ENCODE measurements at regions not wholly inside any gene's neighbourhood (a gene's known extent, or its start where the extent isn't known, plus 50 kb on each side); places are given as distances from the start of the nearest gene placed in this dataset.

DNA sequence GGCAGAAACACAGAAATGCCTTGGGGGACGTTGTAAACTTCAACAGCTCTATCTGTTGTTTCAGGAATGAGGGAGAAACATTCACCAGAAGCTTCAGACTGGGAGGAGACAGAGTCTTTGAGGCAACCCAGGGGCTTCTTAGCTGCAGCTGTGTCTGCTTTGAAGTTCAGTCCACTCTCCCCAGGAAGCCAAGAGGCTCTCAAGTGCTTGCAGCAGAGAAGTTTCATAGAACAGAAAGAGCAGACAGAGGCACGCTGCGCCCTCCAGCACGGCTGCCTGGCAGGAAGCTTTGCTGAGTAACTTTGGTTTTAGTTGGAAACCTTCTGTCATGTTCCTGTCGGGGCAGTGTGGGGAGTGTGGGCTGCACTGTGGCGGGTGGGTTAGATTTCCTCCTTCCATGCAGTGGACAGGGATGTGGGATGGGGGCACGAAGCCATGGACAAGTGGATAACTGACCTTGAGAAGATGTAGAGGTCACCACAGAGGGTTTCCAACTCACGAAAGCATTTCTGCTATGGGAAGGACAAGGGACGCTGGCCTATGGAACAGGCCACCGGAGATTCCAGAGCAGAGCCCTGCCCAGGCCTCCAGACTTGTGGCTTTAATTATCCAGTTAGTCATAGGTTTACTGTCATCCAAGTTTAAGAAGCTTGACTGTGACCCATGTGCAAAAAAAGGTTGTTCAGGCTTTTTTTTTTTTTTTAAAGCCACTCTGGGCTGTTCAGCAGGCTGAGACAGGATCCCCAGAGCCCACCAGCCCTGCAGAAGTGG is 107.7 kb downstream of the ARF6 start:
- TF ChIP-seq REST (IDR thresholded peaks at IDR 0.05; ENCODE audit: insufficient read depth in 1 of 2, low read depth in 2 of 2, low read length in 2 of 2) (no peak), POLR2AphosphoS5 (IDR thresholded peaks at IDR 0.05; ENCODE audit: low read depth, low read length) (no peak), FOXP2 (optimal IDR thresholded peaks at IDR 0.05; ENCODE audit: borderline replicate concordance, extremely low read depth, extremely low read length, insufficient read depth) (no peak), SIN3A (IDR thresholded peaks at IDR 0.05; ENCODE audit: borderline replicate concordance, insufficient read depth, low read length) (no peak), TAF1 (IDR thresholded peaks at IDR 0.05; ENCODE audit: borderline replicate concordance, insufficient read depth, low read length) (no peak; the same call in 1 of the 2 replicates)

GRCh38 chr14:50001151-50001998 is 108.5 kb downstream of the ARF6 start:
- TF ChIP-seq FOXP2 (optimal IDR thresholded peaks at IDR 0.05; ENCODE audit: borderline replicate concordance, extremely low read depth, extremely low read length, insufficient read depth): no peak
- TF ChIP-seq POLR2AphosphoS5 (IDR thresholded peaks at IDR 0.05; ENCODE audit: low read depth, low read length): no peak
- TF ChIP-seq REST (IDR thresholded peaks at IDR 0.05; ENCODE audit: insufficient read depth in 1 of 2, low read depth in 2 of 2, low read length in 2 of 2): no peak
- no peak for TF ChIP-seq SIN3A (IDR thresholded peaks at IDR 0.05; ENCODE audit: borderline replicate concordance, insufficient read depth, low read length)
- no peak for TF ChIP-seq TAF1 (IDR thresholded peaks at IDR 0.05; ENCODE audit: borderline replicate concordance, insufficient read depth, low read length)

DNA sequence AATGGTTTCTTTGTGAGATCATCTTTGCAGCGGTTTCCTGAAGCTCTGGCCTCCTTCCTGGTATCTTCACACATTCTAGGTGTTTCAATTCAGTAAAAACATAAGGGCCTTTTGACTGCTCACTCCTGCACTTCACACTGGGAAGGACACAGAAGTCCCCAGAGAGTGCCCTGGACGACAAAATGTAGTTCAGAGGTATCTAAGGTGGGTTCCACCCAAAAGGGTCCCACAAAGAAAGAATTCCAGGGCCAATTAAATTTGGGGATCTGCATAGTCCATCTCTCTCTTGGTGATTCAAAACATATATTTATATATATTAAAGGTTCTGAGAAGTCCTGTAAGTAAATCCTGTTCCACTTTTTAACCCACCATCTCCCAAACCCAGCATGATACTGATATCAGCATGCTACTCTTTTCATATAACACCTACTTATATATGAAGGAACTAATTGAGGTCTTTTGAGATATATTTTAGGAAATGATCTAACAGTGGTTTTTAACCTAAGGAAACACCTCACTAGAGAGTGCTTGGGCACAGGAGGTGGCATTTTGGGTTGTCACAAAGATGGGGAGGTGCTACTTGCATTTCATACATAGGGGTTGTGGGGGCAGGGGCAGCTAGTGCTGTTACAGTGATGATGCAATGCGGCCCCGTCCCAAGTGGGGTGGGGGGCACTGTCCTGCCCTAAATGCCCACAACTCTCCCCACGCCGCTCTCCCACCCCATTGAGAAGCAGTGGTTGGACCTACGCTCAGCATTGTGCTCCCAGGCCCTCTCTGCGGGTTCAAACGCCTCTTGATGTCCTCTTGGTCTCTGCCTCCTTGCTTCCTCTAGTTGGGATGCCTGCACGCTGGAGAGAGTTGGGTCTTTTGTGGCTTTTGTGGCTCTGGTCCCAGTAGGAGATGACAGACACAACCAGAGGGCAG is 109.4 kb downstream of the ARF6 start:
- no peak for TF ChIP-seq SIN3A (IDR thresholded peaks at IDR 0.05; ENCODE audit: borderline replicate concordance, insufficient read depth, low read length)
- TF ChIP-seq REST (IDR thresholded peaks at IDR 0.05; ENCODE audit: insufficient read depth in 1 of 2, low read depth in 2 of 2, low read length in 2 of 2): no peak
- no peak for TF ChIP-seq TAF1 (IDR thresholded peaks at IDR 0.05; ENCODE audit: borderline replicate concordance, insufficient read depth, low read length)
- no peak for TF ChIP-seq POLR2AphosphoS5 (IDR thresholded peaks at IDR 0.05; ENCODE audit: low read depth, low read length)
- TF ChIP-seq FOXP2 (optimal IDR thresholded peaks at IDR 0.05; ENCODE audit: borderline replicate concordance, extremely low read depth, extremely low read length, insufficient read depth): no peak

DNA sequence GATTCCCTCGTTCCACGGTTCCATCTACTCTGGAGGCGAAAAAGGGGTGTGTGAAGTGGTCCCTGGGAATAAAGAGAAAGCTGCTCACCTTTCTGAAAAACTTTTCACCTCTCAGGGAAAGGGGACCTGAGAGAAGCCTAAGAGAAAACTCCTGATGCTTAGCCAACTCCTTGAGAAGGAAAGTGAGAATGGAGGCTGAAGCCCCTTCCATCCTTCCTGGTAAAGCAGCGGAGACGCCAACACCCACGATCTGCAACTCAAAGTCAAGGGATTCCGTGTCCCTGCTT is 110.0 kb downstream of the ARF6 start:
- TF ChIP-seq POLR2AphosphoS5 (IDR thresholded peaks at IDR 0.05; ENCODE audit: low read depth, low read length): no peak
- no peak for TF ChIP-seq FOXP2 (optimal IDR thresholded peaks at IDR 0.05; ENCODE audit: borderline replicate concordance, extremely low read depth, extremely low read length, insufficient read depth)
- TF ChIP-seq REST (IDR thresholded peaks at IDR 0.05; ENCODE audit: insufficient read depth in 1 of 2, low read depth in 2 of 2, low read length in 2 of 2): no peak
- TF ChIP-seq TAF1 (IDR thresholded peaks at IDR 0.05; ENCODE audit: borderline replicate concordance, insufficient read depth, low read length): no peak
- TF ChIP-seq SIN3A (IDR thresholded peaks at IDR 0.05; ENCODE audit: borderline replicate concordance, insufficient read depth, low read length): no peak

All from PFSK-1 (cell line).